ENCODE measurements at regions not wholly inside any gene's neighbourhood (a gene's known extent, or its start where the extent isn't known, plus 50 kb on each side); places are given as distances from the start of the nearest gene placed in this dataset.

GRCh38 chr14:97874394-97874793, 1077.2 kb downstream of the VRK1 start:
- DNase-seq (ENCODE audit: low spot score) (no peak), ATAC-seq (ENCODE audit: low FRiP score) (no peak)
- TF ChIP-seq, protein P1, sequence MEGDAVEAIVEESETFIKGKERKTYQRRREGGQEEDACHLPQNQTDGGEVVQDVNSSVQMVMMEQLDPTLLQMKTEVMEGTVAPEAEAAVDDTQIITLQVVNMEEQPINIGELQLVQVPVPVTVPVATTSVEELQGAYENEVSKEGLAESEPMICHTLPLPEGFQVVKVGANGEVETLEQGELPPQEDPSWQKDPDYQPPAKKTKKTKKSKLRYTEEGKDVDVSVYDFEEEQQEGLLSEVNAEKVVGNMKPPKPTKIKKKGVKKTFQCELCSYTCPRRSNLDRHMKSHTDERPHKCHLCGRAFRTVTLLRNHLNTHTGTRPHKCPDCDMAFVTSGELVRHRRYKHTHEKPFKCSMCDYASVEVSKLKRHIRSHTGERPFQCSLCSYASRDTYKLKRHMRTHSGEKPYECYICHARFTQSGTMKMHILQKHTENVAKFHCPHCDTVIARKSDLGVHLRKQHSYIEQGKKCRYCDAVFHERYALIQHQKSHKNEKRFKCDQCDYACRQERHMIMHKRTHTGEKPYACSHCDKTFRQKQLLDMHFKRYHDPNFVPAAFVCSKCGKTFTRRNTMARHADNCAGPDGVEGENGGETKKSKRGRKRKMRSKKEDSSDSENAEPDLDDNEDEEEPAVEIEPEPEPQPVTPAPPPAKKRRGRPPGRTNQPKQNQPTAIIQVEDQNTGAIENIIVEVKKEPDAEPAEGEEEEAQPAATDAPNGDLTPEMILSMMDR (IDR thresholded peaks at IDR 0.05), result no peak

DNA sequence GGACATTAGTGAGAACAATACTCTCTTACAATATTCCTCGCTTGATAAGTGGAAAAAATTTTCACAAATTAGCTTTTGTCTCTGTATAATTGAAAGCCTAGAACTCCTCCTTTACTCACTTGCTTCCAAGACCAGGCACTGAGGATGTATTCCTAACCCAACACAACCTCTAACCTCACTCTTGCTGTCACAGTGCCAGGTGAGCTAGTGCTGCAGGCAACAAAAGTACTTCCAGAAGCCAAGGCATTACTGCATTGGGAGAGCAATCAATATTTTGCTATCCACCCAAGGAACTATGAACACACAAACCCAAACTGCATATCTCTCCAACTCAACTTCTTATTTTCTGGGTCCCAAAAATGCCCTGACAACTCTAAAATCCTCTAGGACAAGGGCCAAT, 1081.0 kb downstream of the VRK1 start:
- ATAC-seq (ENCODE audit: low FRiP score) (no peak), DNase-seq (ENCODE audit: low spot score) (no peak)
- TF ChIP-seq, protein P1 (IDR thresholded peaks at IDR 0.05), result no peak

GRCh38 chr14:97878727-97879126, 1081.5 kb downstream of the VRK1 start:
- ATAC-seq (ENCODE audit: low FRiP score), result peak; percentile 87
- TF ChIP-seq, protein P1 (IDR thresholded peaks at IDR 0.05), result no peak
- no peak for DNase-seq (ENCODE audit: low spot score)

GRCh38 chr14:97887690-97888089, 1090.5 kb downstream of the VRK1 start:
- ATAC-seq (ENCODE audit: low FRiP score), result no peak
- TF ChIP-seq, protein P1 (IDR thresholded peaks at IDR 0.05), result no peak

DNA sequence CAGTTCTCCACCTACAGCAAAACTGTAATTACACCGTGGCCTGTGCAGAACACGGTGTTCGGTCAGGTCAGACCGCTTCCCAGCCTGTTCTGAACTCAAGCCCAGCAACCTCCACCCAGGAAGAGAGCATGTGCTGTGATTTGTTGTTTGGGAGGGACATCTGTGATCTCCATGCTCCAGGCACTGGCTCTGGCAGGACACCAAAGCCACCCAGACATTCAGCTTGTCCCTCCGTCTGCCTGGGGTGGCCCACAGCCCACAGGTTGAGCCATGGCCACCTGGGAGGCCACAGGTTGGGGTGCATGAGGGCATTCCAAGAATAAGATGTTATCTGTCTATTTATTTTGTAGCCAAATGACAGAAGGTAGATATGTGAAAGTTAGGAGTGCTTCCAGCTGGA, 1091.1 kb downstream of the VRK1 start:
- TF ChIP-seq, protein P1 (IDR thresholded peaks at IDR 0.05), result no peak
- no peak for DNase-seq (ENCODE audit: low spot score)
- ATAC-seq (ENCODE audit: low FRiP score), result no peak

More at GRCh38 chr14:97887690-97888089, 1090.5 kb downstream of the VRK1 start:
- DNase-seq (ENCODE audit: low spot score), result no peak

GRCh38 chr14:97891515-97891914, 1094.3 kb downstream of the VRK1 start:
- TF ChIP-seq, protein P1 (IDR thresholded peaks at IDR 0.05), result no peak
- ATAC-seq (ENCODE audit: low FRiP score), result no peak
- DNase-seq (ENCODE audit: low spot score), result no peak

GRCh38 chr14:97894552-97894951, 1097.4 kb downstream of the VRK1 start:
- ATAC-seq (ENCODE audit: low FRiP score), result no peak
- DNase-seq (ENCODE audit: low spot score), result no peak
- TF ChIP-seq, protein P1 (IDR thresholded peaks at IDR 0.05), result no peak

All from omental fat pad (tissue), 3 donors.